ENCODE measurements at regions not wholly inside any gene's neighbourhood (a gene's known extent, or its start where the extent isn't known, plus 50 kb on each side); places are given as distances from the start of the nearest gene placed in this dataset.

DNA sequence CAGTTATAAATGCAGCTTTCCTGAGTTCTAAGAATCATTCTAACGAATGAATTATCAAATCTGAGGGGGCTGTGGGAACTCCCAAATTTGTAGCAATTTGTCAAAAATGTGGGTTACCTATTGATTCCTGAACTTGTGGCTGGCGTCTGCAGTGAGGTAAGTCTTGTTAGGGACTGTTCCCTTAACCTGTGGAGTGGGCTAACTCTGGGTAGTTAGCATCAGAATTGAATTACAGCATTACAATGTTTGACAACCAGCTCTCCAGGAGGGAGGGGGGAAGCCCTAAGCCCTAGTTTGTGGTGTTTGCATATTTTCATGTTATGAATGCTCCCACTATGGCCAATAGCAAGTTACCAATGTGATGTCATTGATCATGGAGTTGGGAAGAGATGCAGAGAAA, 65.9 kb upstream of the STT3B start:
- Histone ChIP-seq H3K36me3 (ENCODE audit: control insufficient read depth in 2 of 2, extremely low read depth in 1 of 2, insufficient read depth in 2 of 2, low read length in 2 of 2) (no peaks in the 10 kb centered on the region), H3K9me1 (replicated peaks; ENCODE audit: control insufficient read depth, extremely low read depth, insufficient read depth, low read length) (no peaks in the 10 kb centered on the region), H3K4me1 (ENCODE audit: control insufficient read depth, extremely low read depth, insufficient read depth, low read length) (no peaks in the 10 kb centered on the region), H3K27ac (ENCODE audit: insufficient read depth, low read depth, low read length) (no peak overlapping the region), H3K9me3 (replicated peaks; ENCODE audit: control insufficient read depth, insufficient read depth, low read length) (no peaks in the 10 kb centered on the region), H4K20me1 (replicated peaks; ENCODE audit: control insufficient read depth, extremely low read depth, insufficient read depth, low read length) (no peaks in the 10 kb centered on the region), H3K9ac (replicated peaks; ENCODE audit: extremely low read depth, insufficient read depth, low read length) (no peak overlapping the region), H3K4me3 (replicated peaks in 1 of 3; ENCODE audit: insufficient read depth in 1 of 3, low read depth in 1 of 3, low read length in 3 of 3) (no peak overlapping the region), H3K79me2 (ENCODE audit: control insufficient read depth, insufficient read depth, low read length) (no peaks in the 10 kb centered on the region), H3K4me2 (ENCODE audit: insufficient read depth, low read length) (no peak overlapping the region), H2AFZ (ENCODE audit: low read depth, low read length) (no peak overlapping the region), H3K27me3 (ENCODE audit: control insufficient read depth in 2 of 2, insufficient read depth in 2 of 2, low read length in 2 of 2) (peaks cover 2 to 9% of the 10 kb centered on the region in 2 experiments)
- TF ChIP-seq GATA2 (IDR thresholded peaks at IDR 0.05; ENCODE audit: insufficient read depth, insufficient read length, low read depth, low read length) (no peak), JUN (IDR thresholded peaks at IDR 0.05; ENCODE audit: borderline replicate concordance, insufficient read depth, insufficient read length, low read depth) (no peak), POLR2A (IDR thresholded peaks at IDR 0.05; ENCODE audit: low read depth, low read length) (no peak), MYC (IDR thresholded peaks at IDR 0.05; ENCODE audit: low read depth, low read length) (no peak), POLR2AphosphoS5 (IDR thresholded peaks at IDR 0.05; ENCODE audit: insufficient read depth, low read depth, low read length) (no peak), CTCF (IDR thresholded peaks at IDR 0.05; ENCODE audit: extremely low read depth in 1 of 2, insufficient read depth in 1 of 2, low read depth in 1 of 2, low read length in 2 of 2) (no peak)
- TF ChIP-seq, protein P1, sequence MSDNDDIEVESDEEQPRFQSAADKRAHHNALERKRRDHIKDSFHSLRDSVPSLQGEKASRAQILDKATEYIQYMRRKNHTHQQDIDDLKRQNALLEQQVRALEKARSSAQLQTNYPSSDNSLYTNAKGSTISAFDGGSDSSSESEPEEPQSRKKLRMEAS (IDR thresholded peaks at IDR 0.05; ENCODE audit: insufficient read depth, insufficient read length): no peak
- FAIRE-seq: no peak
- intact Hi-C loops (cut with micrococcal nuclease): no loop called here
- no TSS peak for BruUV-seq (replicated peaks)
- ChIA-PET CTCF (no interaction called here), POLR2A (no interaction called here)
- dilution Hi-C loops (cut with MboI; ENCODE audit: extremely low pct_ligation_motif_present, low sequenced_read_pairs): no loop called here
- no peak for DNase-seq (ENCODE audit: low read depth, low spot score)

All from endothelial cell of umbilical vein (primary cell).